Gastrocnemius medialis (tissue), 4 donors: ENCODE measurements at regions not wholly inside any gene's neighbourhood (a gene's known extent, or its start where the extent isn't known, plus 50 kb on each side); places are given as distances from the start of the nearest gene placed in this dataset.

Source experiments
- POLR2A ChIP-seq, 2 donors: fragments of 450-650 bp; IDR thresholded peaks; one replicate each; pipeline ENCODE4 v1.6.1; 2017; ENCODE audit warnings: antibody characterized with exemption in 2 of 2, mild to moderate bottlenecking in 2 of 2, moderate library complexity in 2 of 2
- TF ChIP-seq, protein P1 (sequence below), 5 experiments: fragments of 450-650 bp in 3 of 5; fragments of 200-600 bp in 2 of 5; sonication (generic) in 2 of 5; IDR thresholded peaks in 4 of 5; conservative IDR thresholded peaks in 1 of 5; 1 replicate in 4 of 5; 2 replicates in 1 of 5; pipeline ENCODE4 v1.5.1; 2016 to 2019; ENCODE audit warnings: antibody characterized with exemption in 5 of 5, mild to moderate bottlenecking in 3 of 5, moderate library complexity in 3 of 5

DNA sequence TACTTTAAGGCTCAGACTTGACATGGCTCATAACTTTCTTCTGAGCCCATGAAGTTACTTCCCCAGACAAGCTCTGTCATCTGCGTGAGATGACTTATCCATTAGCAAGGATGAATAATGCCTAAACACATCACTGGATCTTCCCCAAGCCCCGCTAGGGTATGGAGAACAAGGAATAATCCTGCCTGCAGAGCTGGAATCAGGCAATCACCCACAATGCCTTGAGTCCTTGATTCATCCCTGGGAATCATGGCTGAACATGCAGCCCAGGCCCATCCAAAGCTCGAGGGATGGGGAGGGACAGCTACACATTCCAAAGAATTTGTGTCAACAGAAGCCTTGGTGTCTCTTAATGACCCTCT is 131.7 kb downstream of the PSMG1 start:
- TF ChIP-seq, protein P1, sequence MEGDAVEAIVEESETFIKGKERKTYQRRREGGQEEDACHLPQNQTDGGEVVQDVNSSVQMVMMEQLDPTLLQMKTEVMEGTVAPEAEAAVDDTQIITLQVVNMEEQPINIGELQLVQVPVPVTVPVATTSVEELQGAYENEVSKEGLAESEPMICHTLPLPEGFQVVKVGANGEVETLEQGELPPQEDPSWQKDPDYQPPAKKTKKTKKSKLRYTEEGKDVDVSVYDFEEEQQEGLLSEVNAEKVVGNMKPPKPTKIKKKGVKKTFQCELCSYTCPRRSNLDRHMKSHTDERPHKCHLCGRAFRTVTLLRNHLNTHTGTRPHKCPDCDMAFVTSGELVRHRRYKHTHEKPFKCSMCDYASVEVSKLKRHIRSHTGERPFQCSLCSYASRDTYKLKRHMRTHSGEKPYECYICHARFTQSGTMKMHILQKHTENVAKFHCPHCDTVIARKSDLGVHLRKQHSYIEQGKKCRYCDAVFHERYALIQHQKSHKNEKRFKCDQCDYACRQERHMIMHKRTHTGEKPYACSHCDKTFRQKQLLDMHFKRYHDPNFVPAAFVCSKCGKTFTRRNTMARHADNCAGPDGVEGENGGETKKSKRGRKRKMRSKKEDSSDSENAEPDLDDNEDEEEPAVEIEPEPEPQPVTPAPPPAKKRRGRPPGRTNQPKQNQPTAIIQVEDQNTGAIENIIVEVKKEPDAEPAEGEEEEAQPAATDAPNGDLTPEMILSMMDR (IDR thresholded peaks at IDR 0.05 in 4 of 5, conservative IDR thresholded peaks at IDR 0.05 in 1 of 5), result no peak
- no peak for TF ChIP-seq POLR2A (IDR thresholded peaks at IDR 0.05)
